K562 (cell line): ENCODE measurements at regions not wholly inside any gene's neighbourhood (a gene's known extent, or its start where the extent isn't known, plus 50 kb on each side); places are given as distances from the start of the nearest gene placed in this dataset.

Source experiments
- ATAC-seq: fragments of 200-7000 bp; cut with Tn5 transposase; 3 replicates; pipeline ENCODE4 v1.9.1; 2020; ENCODE audit warnings: moderate library complexity
- BruUV-seq: library from RNA; stranded (reverse); fragments of 400-500 nt; replicated peaks from 2 replicates; lab custom pipeline; 2021; lab: Mats Ljungman, UMichigan
- CTCF ChIA-PET: fragments of 300-600 bp; formaldehyde crosslinking; extraction: SDS; loops from one replicate; lab custom pipeline; 2021; ENCODE audit warnings: low intra/inter-chr PET ratio; lab: Yijun Ruan, JAX
- POLR2A ChIA-PET: fragments of 300-600, 350-650 bp; sonication (Branson Sonifier 250); formaldehyde crosslinking; extraction: SDS; loops from one replicate; lab custom pipeline; 2021; ENCODE audit warnings: antibody characterized with exemption, inconsistent platforms; lab: Yijun Ruan, JAX
- DNase-seq, 4 experiments: peaks; one replicate each; pipeline versions ENCODE4 v3.0.0 to v3.0.0-alpha.2; 2011 to 2018; ENCODE audit warnings: low spot score in 3 of 4, mixed read lengths in 3 of 4; ENCODE audit errors: extremely low read depth in 1 of 4
- FAIRE-seq: peaks from 2 replicates; lab custom pipeline; 2011; peaks lifted over from hg19 to GRCh38; lab: Jason Lieb, UNC
- H2AFZ ChIP-seq: 2 replicates; pipeline ENCODE4 v1.6.0; 2011; ENCODE audit warnings: low read depth, low read length, control low read depth, inconsistent platforms
- H3K27ac ChIP-seq: fragments of 200-600 bp; 3 replicates; pipeline ENCODE4 v1.8.0; 2011; ENCODE audit warnings: low read depth, mild to moderate bottlenecking, control low read depth, inconsistent platforms, low read length, moderate library complexity, mixed read lengths; ENCODE audit errors: extremely low read depth
- H3K27me3 ChIP-seq, 2 experiments: fragments of 300-600 bp in 1 of 2; 2 replicates in 1 of 2; 3 replicates in 1 of 2; pipeline versions ENCODE4 v1.6.0 to v1.8.0; 2011; ENCODE audit warnings: inconsistent platforms in 2 of 2, low read length in 2 of 2, mild to moderate bottlenecking in 1 of 2, mixed read lengths in 1 of 2, moderate library complexity in 1 of 2; ENCODE audit not compliant: control insufficient read depth in 2 of 2, insufficient read depth in 2 of 2
- H3K36me3 ChIP-seq: fragments of 300-600 bp; 3 replicates; pipeline ENCODE4 v1.8.0; 2011; ENCODE audit warnings: mild to moderate bottlenecking, low read length, inconsistent platforms; ENCODE audit not compliant: control insufficient read depth, insufficient read depth
- H3K4me1 ChIP-seq, 2 experiments: fragments of 200-600 bp in 1 of 2; replicated peaks in 1 of 2; 2 replicates in 1 of 2; 3 replicates in 1 of 2; pipeline versions ENCODE4 v1.5.1 to v1.8.0; 2011; ENCODE audit warnings: inconsistent platforms in 2 of 2, low read length in 2 of 2, mild to moderate bottlenecking in 1 of 2, mixed read lengths in 1 of 2, moderate library complexity in 1 of 2; ENCODE audit not compliant: control insufficient read depth in 2 of 2, insufficient read depth in 2 of 2
- H3K4me2 ChIP-seq: 2 replicates; pipeline ENCODE4 v1.6.1; 2011; ENCODE audit warnings: low read length, control low read depth, inconsistent platforms, mixed read lengths; ENCODE audit not compliant: insufficient read depth
- H3K4me3 ChIP-seq: fragments of 200-600 bp; sonication (generic), shearing (Covaris generic); 2 replicates; pipeline ENCODE4 v1.5.1; 2016; ENCODE audit warnings: control low read depth, inconsistent platforms
- H3K79me2 ChIP-seq: fragments of 200-600 bp; 3 replicates; pipeline ENCODE4 v1.8.0; 2011; ENCODE audit warnings: low read length, inconsistent platforms; ENCODE audit not compliant: control insufficient read depth, insufficient read depth
- H3K9ac ChIP-seq, 2 experiments: 2 replicates each; pipeline versions ENCODE4 v1.6.0 to v1.6.1; 2011; ENCODE audit warnings: low read depth in 2 of 2, low read length in 2 of 2, control low read depth in 1 of 2, inconsistent platforms in 1 of 2, mild to moderate bottlenecking in 1 of 2, mixed read lengths in 1 of 2; ENCODE audit not compliant: insufficient read depth in 1 of 2
- H3K9me1 ChIP-seq: one replicate; pipeline ENCODE4 v1.6.0; 2011; ENCODE audit warnings: inconsistent platforms, mild to moderate bottlenecking, low read length, moderate library complexity; ENCODE audit not compliant: control insufficient read depth, insufficient read depth
- H3K9me3 ChIP-seq: replicated peaks from 2 replicates; pipeline ENCODE4 v1.5.1; 2011; ENCODE audit warnings: low read depth, low read length, inconsistent platforms; ENCODE audit not compliant: control insufficient read depth, insufficient read depth
- H4K20me1 ChIP-seq: replicated peaks from 2 replicates; pipeline ENCODE4 v1.6.1; 2011; ENCODE audit warnings: low read length, inconsistent platforms, mixed read lengths; ENCODE audit not compliant: control insufficient read depth, insufficient read depth
- KLF16 ChIP-seq: IDR thresholded peaks from 2 replicates; pipeline ENCODE4 v1.6.1; 2016; ENCODE audit warnings: antibody characterized with exemption
- TRIM24 ChIP-seq, 2 experiments: fragments of 450-650 bp; IDR thresholded peaks; 2 replicates each; pipeline ENCODE4 v1.6.1; 2016
- ZBTB17 ChIP-seq: fragments of 450-650 bp; formaldehyde crosslinking; IDR thresholded peaks from 2 replicates; pipeline ENCODE4 v1.4.0; 2020; ENCODE audit warnings: mild to moderate bottlenecking
- ZNF140 ChIP-seq: fragments of 250-450 bp; sonication (Bioruptor Pico); IDR thresholded peaks from 2 replicates; pipeline ENCODE4 v1.8.0; 2021; ENCODE audit warnings: moderate library complexity, mild to moderate bottlenecking, inconsistent platforms
- ZNF354B ChIP-seq: fragments of 250-450 bp; sonication (Bioruptor Pico); IDR thresholded peaks from 2 replicates; pipeline ENCODE4 v1.4.0; 2020
- WGBS: fragments of 100-300 bp; shearing (Covaris generic); methylation state at CpG from one replicate; pipeline ENCODE4 v1.1.6; 2016; ENCODE audit warnings: low coverage, mixed read lengths; ENCODE audit not compliant: insufficient coverage; ENCODE audit errors: missing lambda C conversion rate; 5-methylcytosine and 5-hydroxymethylcytosine counted together
- in situ Hi-C: fragments of 300-500 bp; cut with MboI; formaldehyde crosslinking; loops from 4 replicates; pipeline ENCODE4 v1.15.0; 2018; ENCODE audit warnings: inconsistent platforms, mixed read lengths
- intact Hi-C: fragments of 100-400 bp; cut with micrococcal nuclease; formaldehyde crosslinking; loops from 2 replicates; pipeline ENCODE4 v1.14.2; 2022
- TF ChIP-seq, protein P1 (sequence below), 2 experiments: fragments of 450-650 bp; IDR thresholded peaks; 2 replicates each; pipeline ENCODE4 v1.6.1; 2016
- TF ChIP-seq, protein P2 (sequence below): sonication (generic); formaldehyde crosslinking; IDR thresholded peaks from 2 replicates; pipeline ENCODE4 v1.8.1; 2023; ENCODE audit warnings: mild to moderate bottlenecking, missing genetic modification reagents
- TF ChIP-seq, protein P3 (sequence below): fragments of 200-800 bp; sonication (Bioruptor generic); IDR thresholded peaks from 2 replicates; pipeline ENCODE4 v1.6.1; 2016; ENCODE audit warnings: missing genetic modification characterization, missing compliant biosample characterization

DNA sequence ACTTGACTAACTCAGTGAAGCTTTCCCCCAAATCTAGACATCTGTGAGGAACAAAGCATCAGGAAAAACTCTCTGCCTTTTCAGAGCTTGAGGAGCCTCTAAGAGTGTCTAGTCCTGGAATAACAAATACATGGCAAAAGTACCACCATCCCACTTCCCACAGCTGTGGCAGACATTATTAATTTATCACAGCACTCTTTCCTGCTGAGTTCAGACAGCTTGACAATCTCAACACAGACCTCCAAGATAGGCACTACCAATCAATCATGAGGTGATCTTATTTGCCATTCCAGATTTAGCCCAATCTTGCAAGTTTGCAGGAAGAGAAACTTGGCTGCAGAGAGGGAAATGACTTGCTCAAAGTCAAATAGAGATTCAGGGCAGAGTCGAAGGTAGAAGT, 202.8 kb downstream of the MN1 start:
- POLR2A ChIA-PET, result interaction anchor here (0.6 kb wide), 1 partner anchor 54 kb away, joined by 3 read pairs; no protein-coding TSS in a partner anchor
- Histone ChIP-seq H3K9me3 (no peaks in the 10 kb centered on the region), H3K9me1 (peaks cover 5% of the 10 kb centered on the region), H3K4me3 (no peak overlapping the region), H3K27me3 (peaks cover 0 to 7% of the 10 kb centered on the region in 2 experiments; a peak in 2 of 5 replicates), H4K20me1 (0 out of 2 replicates have a peak, but pooled peaks cover 11% of the 10 kb centered on the region), H3K36me3 (no peaks in the 10 kb centered on the region), H3K79me2 (no peaks in the 10 kb centered on the region), H3K4me2 (no peak overlapping the region), H3K27ac (no peak overlapping the region), H3K9ac (no peak overlapping the region), H3K4me1 (peaks cover 2 to 5% of the 10 kb centered on the region in 2 experiments; a peak in 4 of 5 replicates), H2AFZ (no peak overlapping the region)
- intact Hi-C loops, result no loop called here
- FAIRE-seq (no peak), DNase-seq (no peak), ATAC-seq (no peak)
- TF ChIP-seq, protein P1, sequence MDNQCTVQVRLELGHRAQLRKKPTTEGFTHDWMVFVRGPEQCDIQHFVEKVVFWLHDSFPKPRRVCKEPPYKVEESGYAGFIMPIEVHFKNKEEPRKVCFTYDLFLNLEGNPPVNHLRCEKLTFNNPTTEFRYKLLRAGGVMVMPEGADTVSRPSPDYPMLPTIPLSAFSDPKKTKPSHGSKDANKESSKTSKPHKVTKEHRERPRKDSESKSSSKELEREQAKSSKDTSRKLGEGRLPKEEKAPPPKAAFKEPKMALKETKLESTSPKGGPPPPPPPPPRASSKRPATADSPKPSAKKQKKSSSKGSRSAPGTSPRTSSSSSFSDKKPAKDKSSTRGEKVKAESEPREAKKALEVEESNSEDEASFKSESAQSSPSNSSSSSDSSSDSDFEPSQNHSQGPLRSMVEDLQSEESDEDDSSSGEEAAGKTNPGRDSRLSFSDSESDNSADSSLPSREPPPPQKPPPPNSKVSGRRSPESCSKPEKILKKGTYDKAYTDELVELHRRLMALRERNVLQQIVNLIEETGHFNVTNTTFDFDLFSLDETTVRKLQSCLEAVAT (IDR thresholded peaks at IDR 0.05), result 0 out of 4 replicates have a peak, but pooled peaks of 1 of the 2 experiments have one; percentile 46
- no peak for TF ChIP-seq ZNF354B
- TF ChIP-seq ZBTB17 (CRISPR knock-in tag), result peak; percentile 65; the same call in 1 of the 2 replicates
- in situ Hi-C loops, result no loop called here
- 25% methylated on average over 1 of the region's 1 CpG for WGBS
- CTCF ChIA-PET, result no interaction called here
- BruUV-seq, result no TSS peak

DNA sequence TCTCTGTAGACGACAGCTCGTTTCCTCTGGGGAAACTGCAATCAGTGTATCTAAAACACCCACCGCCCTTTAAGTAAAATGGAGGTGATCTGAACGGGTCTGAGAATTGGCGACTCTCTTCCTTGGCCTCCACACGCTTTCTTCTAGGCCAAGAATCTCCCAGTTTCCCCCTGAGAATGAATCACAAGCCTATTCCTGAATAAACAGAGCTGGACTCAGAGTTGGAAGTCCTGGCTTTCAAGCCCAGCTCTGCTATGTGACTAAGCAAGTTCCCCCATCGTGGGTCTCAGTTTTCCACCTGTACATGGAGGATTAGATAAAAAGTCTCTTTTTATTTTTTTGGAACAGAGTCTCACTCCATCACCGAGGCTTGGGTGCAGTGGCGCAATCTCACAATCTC, 200.4 kb downstream of the MN1 start:
- Histone ChIP-seq H3K4me2 (no peak overlapping the region), H3K27ac (no peak overlapping the region), H2AFZ (no peak overlapping the region), H3K9me3 (no peaks in the 10 kb centered on the region), H3K9me1 (peaks cover 5% of the 10 kb centered on the region), H3K36me3 (no peaks in the 10 kb centered on the region), H3K9ac (no peak overlapping the region), H3K4me1 (peaks cover 0 to 5% of the 10 kb centered on the region in 2 experiments; a peak in 3 of 5 replicates), H4K20me1 (0 out of 2 replicates have a peak, but pooled peaks cover 5% of the 10 kb centered on the region), H3K4me3 (no peak overlapping the region), H3K79me2 (no peaks in the 10 kb centered on the region), H3K27me3 (peaks cover 0 to 13% of the 10 kb centered on the region in 2 experiments; a peak in 2 of 5 replicates)
- FAIRE-seq (no peak), ATAC-seq (no peak), DNase-seq (no peak)
- POLR2A ChIA-PET, result no interaction called here
- CTCF ChIA-PET, result no interaction called here
- BruUV-seq, result no TSS peak
- intact Hi-C loops (loop anchor here (5.0 kb wide), 1 partner anchor 201 kb away; the partner anchor contains the start of gene MN1), in situ Hi-C loops (no loop called here)
- 0% methylated on average over 7 of the region's 9 CpGs for WGBS
- TF ChIP-seq KLF16 (no peak), TRIM24 (IDR thresholded peaks at IDR 0.05) (no peak), ZNF140 (CRISPR knock-in tag) (no peak)
- TF ChIP-seq, protein P2, sequence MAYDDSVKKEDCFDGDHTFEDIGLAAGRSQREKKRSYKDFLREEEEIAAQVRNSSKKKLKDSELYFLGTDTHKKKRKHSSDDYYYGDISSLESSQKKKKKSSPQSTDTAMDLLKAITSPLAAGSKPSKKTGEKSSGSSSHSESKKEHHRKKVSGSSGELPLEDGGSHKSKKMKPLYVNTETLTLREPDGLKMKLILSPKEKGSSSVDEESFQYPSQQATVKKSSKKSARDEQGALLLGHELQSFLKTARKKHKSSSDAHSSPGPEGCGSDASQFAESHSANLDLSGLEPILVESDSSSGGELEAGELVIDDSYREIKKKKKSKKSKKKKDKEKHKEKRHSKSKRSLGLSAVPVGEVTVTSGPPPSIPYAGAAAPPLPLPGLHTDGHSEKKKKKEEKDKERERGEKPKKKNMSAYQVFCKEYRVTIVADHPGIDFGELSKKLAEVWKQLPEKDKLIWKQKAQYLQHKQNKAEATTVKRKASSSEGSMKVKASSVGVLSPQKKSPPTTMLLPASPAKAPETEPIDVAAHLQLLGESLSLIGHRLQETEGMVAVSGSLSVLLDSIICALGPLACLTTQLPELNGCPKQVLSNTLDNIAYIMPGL (CRISPR knock-in tag), result no peak
- TF ChIP-seq, protein P3, sequence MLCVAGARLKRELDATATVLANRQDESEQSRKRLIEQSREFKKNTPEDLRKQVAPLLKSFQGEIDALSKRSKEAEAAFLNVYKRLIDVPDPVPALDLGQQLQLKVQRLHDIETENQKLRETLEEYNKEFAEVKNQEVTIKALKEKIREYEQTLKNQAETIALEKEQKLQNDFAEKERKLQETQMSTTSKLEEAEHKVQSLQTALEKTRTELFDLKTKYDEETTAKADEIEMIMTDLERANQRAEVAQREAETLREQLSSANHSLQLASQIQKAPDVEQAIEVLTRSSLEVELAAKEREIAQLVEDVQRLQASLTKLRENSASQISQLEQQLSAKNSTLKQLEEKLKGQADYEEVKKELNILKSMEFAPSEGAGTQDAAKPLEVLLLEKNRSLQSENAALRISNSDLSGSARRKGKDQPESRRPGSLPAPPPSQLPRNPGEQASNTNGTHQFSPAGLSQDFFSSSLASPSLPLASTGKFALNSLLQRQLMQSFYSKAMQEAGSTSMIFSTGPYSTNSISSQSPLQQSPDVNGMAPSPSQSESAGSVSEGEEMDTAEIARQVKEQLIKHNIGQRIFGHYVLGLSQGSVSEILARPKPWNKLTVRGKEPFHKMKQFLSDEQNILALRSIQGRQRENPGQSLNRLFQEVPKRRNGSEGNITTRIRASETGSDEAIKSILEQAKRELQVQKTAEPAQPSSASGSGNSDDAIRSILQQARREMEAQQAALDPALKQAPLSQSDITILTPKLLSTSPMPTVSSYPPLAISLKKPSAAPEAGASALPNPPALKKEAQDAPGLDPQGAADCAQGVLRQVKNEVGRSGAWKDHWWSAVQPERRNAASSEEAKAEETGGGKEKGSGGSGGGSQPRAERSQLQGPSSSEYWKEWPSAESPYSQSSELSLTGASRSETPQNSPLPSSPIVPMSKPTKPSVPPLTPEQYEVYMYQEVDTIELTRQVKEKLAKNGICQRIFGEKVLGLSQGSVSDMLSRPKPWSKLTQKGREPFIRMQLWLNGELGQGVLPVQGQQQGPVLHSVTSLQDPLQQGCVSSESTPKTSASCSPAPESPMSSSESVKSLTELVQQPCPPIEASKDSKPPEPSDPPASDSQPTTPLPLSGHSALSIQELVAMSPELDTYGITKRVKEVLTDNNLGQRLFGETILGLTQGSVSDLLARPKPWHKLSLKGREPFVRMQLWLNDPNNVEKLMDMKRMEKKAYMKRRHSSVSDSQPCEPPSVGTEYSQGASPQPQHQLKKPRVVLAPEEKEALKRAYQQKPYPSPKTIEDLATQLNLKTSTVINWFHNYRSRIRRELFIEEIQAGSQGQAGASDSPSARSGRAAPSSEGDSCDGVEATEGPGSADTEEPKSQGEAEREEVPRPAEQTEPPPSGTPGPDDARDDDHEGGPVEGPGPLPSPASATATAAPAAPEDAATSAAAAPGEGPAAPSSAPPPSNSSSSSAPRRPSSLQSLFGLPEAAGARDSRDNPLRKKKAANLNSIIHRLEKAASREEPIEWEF (CRISPR knock-in tag), result no peak
